NAMALWA (cell line): ENCODE measurements at regions not wholly inside any gene's neighbourhood (a gene's known extent, or its start where the extent isn't known, plus 50 kb on each side); places are given as distances from the start of the nearest gene placed in this dataset.

Experiments
- DNase-seq: peaks from one replicate; pipeline ENCODE4 v3.0.0-alpha.2; 2015; ENCODE audit warnings: low spot score

DNA sequence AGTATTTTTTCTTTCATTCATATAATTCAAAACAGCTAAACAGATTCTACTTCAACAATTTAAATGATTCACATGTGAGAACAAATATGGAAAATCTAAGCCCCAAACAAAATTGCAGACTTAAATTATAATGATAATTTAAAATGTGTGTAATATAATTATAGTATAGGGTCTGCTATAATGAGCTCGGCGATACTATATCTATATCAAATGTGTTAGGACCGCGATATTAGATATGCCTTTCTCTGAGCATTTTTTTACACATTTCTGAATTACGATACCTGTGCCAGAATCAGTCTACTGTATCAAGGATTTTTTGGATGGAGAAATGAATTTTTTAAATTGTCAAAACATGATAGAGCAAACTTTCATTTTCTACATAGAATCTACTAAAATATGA, 808.8 kb upstream of the POU3F3 start:
- DNase-seq, result no peak

DNA sequence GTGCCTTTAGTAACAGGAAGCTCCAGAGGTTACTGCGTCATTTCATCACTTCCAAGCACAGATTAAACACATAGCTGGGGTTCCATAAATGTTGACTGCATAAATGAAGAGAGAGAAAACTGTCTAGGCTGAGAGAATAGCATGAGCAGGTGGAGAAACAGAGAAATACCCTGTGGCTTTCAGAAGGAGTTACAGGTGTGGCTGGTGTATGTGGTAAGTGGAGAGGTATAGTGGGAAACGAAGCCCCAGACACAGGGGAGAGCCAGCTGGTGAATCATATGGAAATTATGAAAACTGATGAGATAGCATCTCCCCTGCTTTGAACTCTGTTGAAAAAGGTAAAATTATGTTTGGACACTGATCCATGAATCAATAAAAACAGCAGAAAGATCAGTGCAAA, 807.4 kb upstream of the POU3F3 start:
- no peak for DNase-seq

DNA sequence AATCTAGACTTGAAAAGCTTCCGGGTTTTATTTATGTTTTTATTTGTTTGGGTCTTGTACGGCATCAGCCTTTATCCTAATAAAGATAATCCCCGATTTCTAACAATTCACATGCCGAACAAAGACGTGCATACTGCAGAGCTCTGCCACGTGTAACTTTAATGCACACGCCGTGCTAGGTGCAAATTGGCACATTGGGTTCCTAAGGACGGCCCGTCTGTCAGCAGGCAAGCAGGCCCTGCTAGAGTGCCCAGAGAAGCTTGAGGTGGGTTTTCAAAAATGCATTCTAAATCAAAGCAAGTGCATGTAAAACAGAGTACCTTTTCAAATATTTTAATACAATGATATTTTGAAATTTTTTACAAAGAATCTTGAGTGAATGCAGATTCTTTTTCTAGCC, 806.4 kb upstream of the POU3F3 start:
- DNase-seq, result no peak

DNA sequence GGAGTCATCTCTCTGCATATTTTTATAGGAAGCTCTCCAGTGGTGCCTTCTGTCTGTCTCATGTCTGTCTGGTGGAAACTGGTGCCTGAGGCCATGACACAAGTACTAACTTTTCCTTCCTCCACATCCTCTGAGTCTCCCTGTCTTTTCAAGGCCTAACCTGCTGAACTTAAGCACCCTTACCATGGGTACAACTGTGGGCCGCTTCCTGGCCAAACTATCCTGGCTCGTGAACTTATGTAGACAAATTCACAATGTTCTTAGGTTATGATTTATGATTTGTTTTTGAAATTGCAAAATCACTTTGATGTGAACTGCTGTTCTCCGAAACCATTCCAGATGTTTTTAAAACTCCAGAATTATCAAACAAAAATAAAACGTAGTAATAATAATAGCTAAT, 804.5 kb upstream of the POU3F3 start:
- DNase-seq, result no peak

DNA sequence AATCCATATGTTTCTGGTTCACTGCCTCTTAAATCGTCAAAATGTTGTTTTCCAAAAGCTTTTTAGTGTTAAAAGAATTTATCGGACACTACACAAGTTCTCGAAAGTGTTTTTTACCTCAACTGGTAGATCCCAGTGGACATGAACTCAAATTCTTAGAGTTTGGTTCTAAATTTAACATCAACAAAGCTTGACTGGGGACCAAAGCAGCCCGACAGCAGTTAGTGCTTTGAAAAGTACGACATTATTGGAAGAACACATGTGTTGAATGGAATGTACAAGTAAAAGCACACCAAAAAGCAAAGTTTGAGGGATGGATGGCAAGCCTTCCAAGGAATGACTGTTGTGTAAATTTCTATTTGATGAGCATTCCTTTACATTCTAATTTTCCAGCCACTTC, 803.9 kb upstream of the POU3F3 start:
- DNase-seq, result no peak

DNA sequence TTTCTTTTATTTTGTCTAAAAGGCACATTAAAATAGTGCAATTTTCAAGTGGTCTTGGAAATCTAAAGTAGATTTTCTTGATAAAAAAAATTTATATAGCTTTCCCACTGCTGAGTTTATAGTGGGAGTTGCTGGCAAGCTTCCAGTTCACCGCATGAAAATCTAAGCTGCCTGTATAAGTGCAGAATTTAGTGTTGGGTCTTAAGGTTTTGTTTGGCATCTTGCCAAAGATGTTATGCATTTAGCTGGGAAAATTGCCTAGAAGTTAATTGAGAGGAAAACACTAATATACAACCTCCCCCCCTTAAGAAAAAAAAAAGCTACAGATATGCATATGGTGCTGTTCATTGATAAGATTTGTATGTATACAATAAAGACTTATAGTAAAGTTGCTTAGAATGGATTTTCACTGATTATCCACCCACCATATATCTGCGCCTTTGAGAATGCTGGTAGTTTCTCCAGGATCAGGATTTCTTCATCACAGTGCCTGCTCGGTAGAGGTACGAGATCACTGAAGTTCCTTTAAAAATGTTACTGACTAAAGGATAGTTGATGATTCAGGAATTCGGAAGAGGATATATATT, 803.2 kb upstream of the POU3F3 start:
- no peak for DNase-seq

DNA sequence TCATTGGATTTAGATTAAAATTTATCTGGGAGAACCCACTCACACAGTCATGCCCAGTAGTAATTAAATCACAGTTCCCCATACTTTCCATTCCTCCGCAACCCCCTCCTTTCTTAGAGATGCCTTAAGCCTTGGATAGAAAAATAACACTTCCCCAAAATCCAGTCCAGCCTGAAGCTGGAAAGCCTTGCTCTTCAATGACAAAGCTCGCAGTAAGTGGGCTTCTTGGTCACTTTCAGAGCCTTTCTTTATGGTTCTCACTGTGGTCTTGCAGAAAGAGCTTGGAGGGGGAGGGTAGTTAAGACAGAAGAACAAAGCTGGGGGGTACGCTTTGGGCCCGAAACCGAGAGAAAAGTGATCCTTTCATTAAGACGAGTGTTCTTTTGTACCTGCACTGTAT, 802.1 kb upstream of the POU3F3 start:
- no peak for DNase-seq

DNA sequence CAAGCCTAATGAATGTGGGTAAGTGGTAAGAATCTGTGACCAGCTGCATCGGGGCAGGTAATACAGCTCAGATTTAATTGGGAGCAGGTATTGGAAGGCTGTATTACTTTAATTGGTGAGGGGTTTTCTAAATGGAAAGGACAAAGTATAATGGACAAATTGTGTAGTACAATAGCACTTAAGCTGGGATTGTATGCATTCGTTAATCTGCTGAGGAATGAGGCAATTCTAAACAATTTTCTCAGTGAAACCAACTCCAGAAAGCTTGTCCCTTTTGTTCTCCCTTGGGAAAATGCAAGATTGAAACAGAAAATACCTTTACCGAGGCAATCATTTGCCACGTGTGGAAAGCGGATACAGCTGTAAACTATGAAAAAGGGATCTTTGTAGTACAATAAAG, 801.6 kb upstream of the POU3F3 start:
- no peak for DNase-seq

DNA sequence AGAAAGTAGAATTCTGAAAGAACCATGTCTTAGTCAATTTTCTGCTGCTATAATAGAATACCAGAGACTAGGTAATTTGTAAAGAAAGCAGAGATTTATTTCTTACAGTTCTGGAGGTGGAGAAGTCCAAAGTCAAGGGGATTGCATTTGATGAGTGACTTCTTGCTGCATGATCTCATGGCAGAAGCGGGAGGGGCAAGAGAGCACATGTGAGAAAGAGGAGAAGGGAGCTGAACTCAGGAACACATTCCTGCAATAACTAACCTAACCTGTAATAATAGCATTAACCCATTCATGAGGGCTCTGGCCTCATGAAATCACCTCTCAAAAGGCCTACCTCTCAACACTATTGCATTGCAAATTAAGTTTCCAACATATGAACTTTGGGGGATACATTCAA, 797.5 kb upstream of the POU3F3 start:
- no peak for DNase-seq

DNA sequence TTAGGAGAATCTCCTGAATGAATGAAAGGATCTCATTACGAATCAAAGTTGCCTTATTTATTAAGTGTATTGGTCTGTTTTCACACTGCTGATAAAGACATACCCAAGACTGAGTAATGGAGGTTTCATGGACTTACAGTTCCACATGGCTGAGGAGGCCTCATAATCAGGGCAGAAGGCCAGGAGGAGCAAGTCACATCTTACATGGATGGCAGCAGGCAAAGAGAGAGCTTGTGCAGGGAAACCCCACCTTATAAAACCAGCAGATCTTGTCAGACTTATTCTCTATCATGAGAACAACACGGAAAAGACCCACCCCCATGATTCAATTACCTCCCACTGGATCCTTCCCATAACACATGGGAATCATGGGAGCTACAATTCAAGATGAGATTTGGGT, 785.2 kb upstream of the POU3F3 start:
- no peak for DNase-seq

DNA sequence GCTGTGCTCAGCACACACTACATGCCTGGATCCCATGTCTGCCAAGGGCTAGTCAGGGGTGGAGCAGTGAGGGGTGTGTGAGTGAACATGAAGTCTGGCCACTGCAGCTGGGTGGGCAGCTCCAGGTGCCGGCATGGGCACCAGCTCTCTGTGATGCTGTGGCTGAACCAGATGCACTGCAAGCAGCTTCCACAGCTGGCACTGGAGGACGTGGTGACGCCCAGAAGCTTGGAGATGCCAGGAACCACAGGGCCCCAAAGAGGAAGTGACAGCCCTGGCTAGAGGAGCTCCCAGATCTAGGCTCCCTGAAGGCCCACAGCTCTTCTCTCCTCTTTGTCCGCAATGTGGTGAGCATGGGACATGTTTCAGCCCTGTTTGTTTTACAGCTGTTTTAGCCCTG, 776.3 kb upstream of the POU3F3 start:
- no peak for DNase-seq

DNA sequence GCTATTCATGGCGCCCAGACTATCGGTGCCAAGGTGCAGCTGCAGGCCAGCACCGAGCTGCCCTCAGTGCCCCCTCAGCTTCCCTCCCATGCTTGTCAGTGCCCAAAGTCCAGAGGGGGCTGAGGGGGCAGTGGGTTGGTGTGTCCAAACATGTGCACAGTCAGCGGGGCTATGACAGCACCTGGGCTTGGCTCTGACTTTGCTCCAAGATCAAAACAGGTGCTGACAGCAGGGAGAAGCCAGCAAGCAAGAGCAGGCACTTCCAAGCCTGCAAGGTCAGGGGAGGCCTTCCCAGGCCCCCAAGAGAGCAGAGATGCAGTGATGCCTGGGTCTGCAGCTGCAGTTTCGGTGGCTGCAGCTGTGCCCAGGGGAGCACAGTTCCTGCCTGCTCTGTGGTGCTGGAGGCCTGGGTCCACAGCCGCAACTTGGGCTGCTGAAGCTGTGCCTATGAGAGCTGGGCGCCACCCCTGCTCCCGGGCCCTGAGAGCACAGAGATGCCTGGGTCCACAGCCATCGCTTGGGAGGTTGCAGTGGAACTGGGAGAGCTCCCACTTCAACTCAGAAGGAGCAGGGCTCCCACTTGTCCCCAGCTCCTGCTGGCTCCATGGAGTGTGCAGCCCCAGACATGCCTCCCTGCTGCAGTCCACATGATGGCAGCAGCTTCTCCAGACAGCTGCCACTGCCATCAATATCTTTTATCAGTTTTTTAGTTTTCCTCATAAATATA, 775.3 kb upstream of the POU3F3 start:
- DNase-seq, result peak; percentile 74

DNA sequence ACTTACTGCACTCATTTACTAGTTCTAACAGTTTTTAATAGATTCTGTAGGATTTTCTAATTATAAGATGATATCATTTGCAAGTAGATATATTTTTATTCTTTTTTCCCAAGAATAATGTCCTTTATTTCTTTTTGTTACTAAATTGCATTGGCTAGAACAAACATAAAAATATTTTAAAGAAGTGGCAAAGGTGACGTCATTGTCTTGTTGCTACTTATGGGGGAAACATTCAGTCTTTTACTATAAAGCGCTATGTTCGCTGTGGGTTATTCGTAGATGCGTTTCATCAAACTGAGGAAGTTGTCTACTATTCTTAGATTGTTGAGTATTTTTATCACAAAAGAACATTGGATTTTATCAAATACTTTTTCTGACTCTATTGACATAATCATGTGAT, 765.2 kb upstream of the POU3F3 start:
- no peak for DNase-seq

DNA sequence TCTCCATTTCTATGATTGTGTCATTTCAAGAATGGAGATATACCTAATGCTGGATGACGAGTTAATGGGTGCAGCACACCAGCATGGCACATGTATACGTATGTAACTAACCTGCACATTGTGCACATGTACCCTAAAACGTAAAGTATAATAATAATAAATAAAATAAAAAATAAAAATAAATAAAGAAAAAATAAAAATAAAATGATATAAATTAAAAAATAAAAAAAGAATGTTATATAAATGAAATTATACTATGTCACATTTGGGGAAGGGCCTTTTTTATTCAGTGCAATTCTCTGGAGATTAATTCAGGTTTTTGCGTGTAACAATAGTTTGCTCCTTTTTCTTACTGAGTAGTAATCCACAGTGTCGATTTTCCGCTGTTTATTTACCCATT, 763.5 kb upstream of the POU3F3 start:
- DNase-seq, result no peak

DNA sequence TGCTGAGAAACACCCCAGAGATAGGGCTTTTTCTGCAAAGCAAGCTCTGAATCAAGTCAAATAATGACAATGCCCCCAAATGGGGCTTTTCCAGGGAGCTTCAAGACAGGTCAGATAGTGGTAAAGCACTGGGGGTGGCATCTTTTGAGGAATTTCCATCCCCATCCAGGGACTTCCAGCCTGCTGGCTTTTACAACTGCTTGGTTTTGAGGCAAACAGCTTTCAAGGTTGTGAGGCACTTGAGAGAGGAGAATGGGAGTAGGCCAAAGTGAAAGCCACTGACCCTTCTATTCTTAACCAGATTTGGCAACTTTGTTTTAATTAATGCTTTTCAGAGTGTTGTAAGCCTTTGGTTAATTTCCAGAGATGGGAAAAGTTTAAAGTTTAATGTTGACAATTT, 762.0 kb upstream of the POU3F3 start:
- DNase-seq, result no peak

DNA sequence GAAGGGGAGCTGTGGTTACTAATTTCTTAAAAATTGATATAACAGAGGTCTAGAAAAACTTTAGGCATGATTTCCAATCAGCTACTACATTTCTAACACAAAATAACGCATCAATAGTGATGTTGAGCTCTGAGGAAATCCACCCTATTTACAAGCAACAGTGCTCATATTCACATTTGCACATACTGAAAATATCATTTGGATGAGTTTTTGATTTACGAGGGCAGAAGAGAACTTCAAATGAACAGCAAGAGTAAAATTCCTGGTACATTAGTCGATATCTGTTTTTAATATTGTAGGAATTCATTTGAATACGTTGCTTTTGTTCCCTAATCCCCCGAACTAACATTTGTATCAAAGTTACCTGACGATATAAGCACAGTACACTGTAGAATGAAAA, 761.0 kb upstream of the POU3F3 start:
- DNase-seq, result no peak

DNA sequence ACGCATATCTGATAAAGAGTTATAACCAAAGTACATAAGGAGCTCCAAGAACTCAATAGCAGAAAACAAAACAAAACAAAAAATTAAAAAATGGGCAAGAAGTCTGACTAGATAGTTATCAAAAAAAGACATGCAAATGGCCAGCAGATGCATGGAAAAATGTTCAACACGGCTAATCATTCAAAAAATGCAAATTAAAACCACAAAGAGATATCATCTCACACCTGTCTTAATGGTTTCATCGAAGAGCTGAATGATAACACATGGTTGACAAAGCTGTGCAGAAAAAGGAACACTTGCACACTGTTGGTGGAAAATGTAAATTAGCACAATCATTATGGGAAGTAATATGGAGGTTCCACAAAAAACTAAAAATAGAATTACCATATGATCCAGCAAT, 751.3 kb upstream of the POU3F3 start:
- DNase-seq, result peak; percentile 89

DNA sequence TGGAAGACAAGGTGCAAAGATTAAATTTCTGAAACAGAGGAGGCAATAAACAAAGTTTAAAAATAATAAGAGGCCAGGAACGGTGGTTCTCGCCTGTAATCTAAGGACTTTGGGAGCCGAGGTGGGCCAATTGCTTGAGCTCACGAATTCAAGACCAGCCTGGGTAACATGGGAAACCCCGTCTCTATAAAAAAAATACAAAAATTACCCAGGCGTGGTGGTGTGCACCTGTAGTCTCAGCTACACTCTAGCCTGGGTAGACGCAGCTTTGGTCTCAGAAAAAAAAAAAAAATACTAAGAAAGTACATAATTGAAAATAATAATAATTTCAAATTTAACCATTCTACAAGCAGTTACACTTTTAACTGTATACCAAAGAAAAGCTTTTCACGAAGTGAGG, 744.6 kb upstream of the POU3F3 start:
- DNase-seq, result peak; percentile 86

DNA sequence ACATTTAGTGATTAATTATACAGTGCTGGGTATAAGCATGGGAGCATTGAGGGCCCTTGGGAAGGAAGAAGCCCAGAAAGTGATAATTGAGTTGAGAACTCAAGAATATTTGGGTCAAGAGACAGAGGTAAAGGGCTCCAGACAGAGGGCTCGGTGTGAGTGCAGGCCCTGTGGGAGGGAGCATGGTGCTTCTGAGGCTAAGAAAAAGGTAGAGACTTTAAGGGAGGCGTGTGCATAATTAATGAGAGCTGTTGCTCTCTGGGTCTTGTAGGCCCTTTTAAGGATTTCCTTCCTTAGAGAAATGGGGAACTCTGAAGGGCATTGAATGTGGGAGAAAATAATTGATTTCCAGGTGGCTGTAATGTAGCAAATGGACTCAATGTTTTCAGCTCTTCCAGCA, 735.0 kb upstream of the POU3F3 start:
- no peak for DNase-seq

DNA sequence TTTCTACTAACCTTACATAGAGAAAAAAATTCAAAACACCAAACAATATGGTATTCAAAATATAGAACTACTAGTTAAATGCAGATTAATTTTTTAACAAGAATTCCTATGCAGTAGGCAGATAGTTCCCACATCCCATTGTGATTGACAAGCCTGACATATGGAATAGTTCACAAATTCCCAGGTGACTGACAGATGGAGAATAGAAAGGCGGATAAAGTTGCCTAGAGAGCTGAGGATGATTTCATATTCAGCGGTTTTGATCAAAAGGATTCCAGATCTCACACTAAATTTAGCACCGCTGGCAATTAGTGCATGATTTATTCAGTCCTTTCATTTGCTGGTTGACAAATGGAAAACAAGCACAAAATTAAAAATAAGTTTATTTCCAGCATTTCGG, 733.7 kb upstream of the POU3F3 start:
- no peak for DNase-seq

DNA sequence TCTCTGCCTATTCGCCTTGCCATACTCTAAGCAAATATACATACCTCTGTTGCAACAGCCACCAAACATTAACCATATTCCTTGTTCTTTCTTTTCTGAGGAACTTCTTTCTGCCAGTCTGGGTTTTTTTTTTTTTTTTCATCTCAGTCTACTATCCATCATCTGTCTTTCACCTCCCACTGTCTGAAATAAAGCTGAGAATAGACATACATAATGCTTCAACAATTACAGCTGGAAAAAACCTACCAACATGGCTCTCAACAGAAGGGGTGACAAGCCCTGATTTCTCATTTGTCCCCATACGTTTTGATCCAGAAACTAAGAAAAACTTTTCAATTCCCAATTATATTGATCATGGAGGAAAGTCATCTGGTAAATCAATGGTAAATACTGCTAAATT, 728.8 kb upstream of the POU3F3 start:
- DNase-seq, result no peak

DNA sequence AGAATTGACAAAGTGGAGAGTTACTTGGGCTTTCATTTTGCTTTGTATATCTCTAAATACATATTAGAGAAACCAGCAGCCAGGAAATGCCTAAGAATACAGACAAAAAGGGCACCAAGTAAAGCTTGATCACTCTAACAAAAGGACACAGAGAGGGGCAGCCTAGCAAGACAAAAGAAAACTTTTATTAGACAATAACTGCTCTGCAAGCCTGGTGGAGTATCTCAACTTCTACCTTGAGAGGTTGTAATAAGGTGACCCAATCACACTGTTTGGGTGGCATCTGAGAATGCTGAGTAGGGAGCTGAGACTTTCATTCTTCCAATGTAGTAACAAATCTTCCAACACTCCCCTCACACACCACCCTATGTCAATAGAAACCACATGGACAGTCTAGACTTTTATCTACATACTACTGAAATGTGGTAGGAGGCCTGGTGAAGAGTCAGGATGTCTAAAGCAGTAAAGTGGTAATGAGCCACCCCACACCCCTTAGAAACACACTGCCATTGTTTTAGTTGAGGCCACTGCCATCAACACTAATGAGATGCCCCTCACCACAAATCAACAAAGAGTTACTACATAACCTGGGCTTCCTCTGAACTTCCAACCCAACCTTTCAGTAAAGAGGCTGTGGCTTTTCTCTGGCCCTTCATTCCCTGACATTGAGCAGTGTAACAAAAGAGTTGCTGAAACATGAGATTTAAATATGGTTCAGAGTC, 726.7 kb upstream of the POU3F3 start:
- no peak for DNase-seq

DNA sequence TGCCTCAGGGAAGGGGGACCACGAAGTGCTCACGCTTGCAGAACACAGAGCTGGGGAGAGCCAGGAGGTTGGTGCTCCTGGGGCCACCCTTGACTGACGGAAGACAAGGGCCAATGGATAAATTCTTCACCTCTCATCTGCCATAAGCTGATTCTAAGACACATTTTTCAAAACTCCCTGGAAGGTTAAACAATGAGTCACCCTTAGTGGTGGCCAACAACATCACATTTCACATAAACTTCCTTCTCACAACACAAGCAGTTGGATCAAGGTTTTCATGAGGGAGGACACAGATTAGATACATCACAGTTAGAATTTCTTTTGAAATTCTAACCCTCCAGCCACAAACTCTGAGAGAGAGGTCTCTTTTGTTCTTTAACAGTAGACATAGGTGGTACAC, 713.6 kb upstream of the POU3F3 start:
- DNase-seq, result no peak

DNA sequence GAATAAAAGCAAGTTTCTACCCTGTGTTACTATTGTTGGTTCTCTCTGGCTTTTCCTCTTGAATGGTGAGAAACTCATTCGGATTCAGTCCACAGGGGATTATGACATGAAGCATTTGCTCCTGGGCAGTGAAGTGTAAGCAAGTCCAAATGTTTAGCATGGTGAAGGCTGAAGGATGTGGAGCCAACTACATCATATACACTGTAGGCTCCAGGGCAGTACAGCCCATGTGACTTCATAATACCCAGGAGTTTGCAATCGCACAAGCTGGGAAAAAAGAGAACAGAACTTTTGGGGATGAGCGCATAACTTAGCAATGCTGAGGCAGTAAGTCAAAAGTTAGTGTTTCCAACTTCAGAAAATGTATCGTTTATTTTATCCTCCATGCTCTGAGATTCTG, 695.7 kb upstream of the POU3F3 start:
- no peak for DNase-seq
